B cell (primary cell): ENCODE measurements at regions not wholly inside any gene's neighbourhood (a gene's known extent, or its start where the extent isn't known, plus 50 kb on each side); places are given as distances from the start of the nearest gene placed in this dataset.

Experiments used
- ATAC-seq: fragments of 200-7000 bp; cut with Tn5 transposase; one replicate; pipeline ENCODE4 v1.10.0; 2021; ENCODE audit warnings: low read depth, mild to moderate bottlenecking, moderate number of reproducible peaks, moderate library complexity
- CTCF ChIA-PET: fragments of 350-600 bp; sonication (Branson Sonifier 250); formaldehyde crosslinking; loops from one replicate; lab custom pipeline; 2021; ENCODE audit warnings: antibody characterized with exemption, inconsistent platforms; lab: Charles Lee
- POLR2A ChIA-PET: fragments of 350-600 bp; sonication (Branson Sonifier 250); formaldehyde crosslinking; loops from one replicate; lab custom pipeline; 2021; ENCODE audit warnings: antibody characterized with exemption; lab: Charles Lee
- DNase-seq: peaks from one replicate; pipeline ENCODE4 v3.0.0; 2013
- H2AFZ ChIP-seq: 2 replicates; pipeline ENCODE4 v1.6.1; 2012; ENCODE audit warnings: mild to moderate bottlenecking, low read depth, low read length; ENCODE audit not compliant: insufficient read depth, poor library complexity, severe bottlenecking
- H3K27ac ChIP-seq, 2 donors: 1 replicate in 1 of 2; 2 replicates in 1 of 2; pipeline ENCODE4 v1.5.1; 2012 to 2013; ENCODE audit warnings: low read length in 2 of 2, mild to moderate bottlenecking in 2 of 2, moderate library complexity in 1 of 2
- H3K27me3 ChIP-seq, 4 experiments: fragments of 200-600 bp in 1 of 4; sonication (generic) in 1 of 4; replicated peaks in 1 of 4; 1 replicate in 2 of 4; 2 replicates in 2 of 4; pipeline versions ENCODE4 v1.6.1 to v1.7.0; 2013 to 2016; ENCODE audit warnings: low read length in 3 of 4, mild to moderate bottlenecking in 2 of 4, mixed read lengths in 1 of 4, moderate library complexity in 1 of 4; ENCODE audit not compliant: insufficient read depth in 4 of 4, control insufficient read depth in 3 of 4; ENCODE audit errors: control extremely low read depth in 1 of 4
- H3K36me3 ChIP-seq, 2 experiments: replicated peaks in 1 of 2; 1 replicate in 1 of 2; 2 replicates in 1 of 2; pipeline versions ENCODE4 v1.6.1 to v1.7.1; 2013; ENCODE audit warnings: low read length in 1 of 2; ENCODE audit not compliant: insufficient read depth in 2 of 2, control insufficient read depth in 1 of 2; ENCODE audit errors: control extremely low read depth in 1 of 2, extremely low read depth in 1 of 2
- H3K4me1 ChIP-seq, 2 donors: fragments of 200-600 bp in 1 of 2; sonication (generic) in 1 of 2; 1 replicate in 1 of 2; 2 replicates in 1 of 2; pipeline versions ENCODE4 v1.5.1 to v1.6.1; 2013 to 2017; ENCODE audit warnings: low read length in 2 of 2; ENCODE audit not compliant: control insufficient read depth in 2 of 2, insufficient read depth in 2 of 2
- H3K4me2 ChIP-seq: replicated peaks from 2 replicates; pipeline ENCODE3; 2012; ENCODE audit warnings: mild to moderate bottlenecking, low read depth, low read length; ENCODE audit not compliant: poor library complexity, severe bottlenecking
- H3K4me3 ChIP-seq, 5 experiments: fragments of 200-600 bp in 1 of 5; sonication (generic) in 1 of 5; 1 replicate in 3 of 5; 2 replicates in 2 of 5; pipeline versions ENCODE4 v1.5.1 to v1.7.0; 2011 to 2016; ENCODE audit warnings: low read length in 4 of 5, mild to moderate bottlenecking in 4 of 5, low read depth in 2 of 5, control low read depth in 1 of 5, moderate library complexity in 1 of 5; ENCODE audit not compliant: insufficient read depth in 1 of 5; ENCODE audit errors: control extremely low read depth in 1 of 5, extremely low read depth in 1 of 5
- H3K79me2 ChIP-seq: fragments of 200-600 bp; sonication (generic); one replicate; pipeline ENCODE4 v1.6.0; 2016; ENCODE audit warnings: low read length; ENCODE audit not compliant: control insufficient read depth, insufficient read depth
- H3K9ac ChIP-seq: fragments of 200-600 bp; sonication (generic); 2 replicates; pipeline ENCODE4 v1.6.1; 2017; ENCODE audit warnings: mild to moderate bottlenecking, low read length, moderate library complexity
- H3K9me3 ChIP-seq, 3 donors: one replicate each; pipeline versions ENCODE4 v1.6.1 to v1.7.1; 2013; ENCODE audit warnings: low read length in 2 of 3; ENCODE audit not compliant: control insufficient read depth in 2 of 3, insufficient read depth in 1 of 3; ENCODE audit errors: control extremely low read depth in 1 of 3
- H4K20me1 ChIP-seq: 2 replicates; pipeline ENCODE4 v1.6.0; 2012; ENCODE audit warnings: mild to moderate bottlenecking, low read length; ENCODE audit not compliant: insufficient read depth, control insufficient read depth, poor library complexity, severe bottlenecking
- H3K27ac Mint-ChIP-seq: one replicate; pipeline ENCODE4 v1.8.0; 2021; ENCODE audit warnings: mixed read lengths
- H3K27me3 Mint-ChIP-seq: one replicate; pipeline ENCODE4 v1.8.0; 2021; ENCODE audit warnings: mixed read lengths
- H3K4me1 Mint-ChIP-seq: one replicate; pipeline ENCODE4 v1.8.0; 2021; ENCODE audit warnings: mixed read lengths
- H3K4me3 Mint-ChIP-seq: one replicate; pipeline ENCODE4 v1.8.0; 2021; ENCODE audit warnings: mixed read lengths
- H3K9me3 Mint-ChIP-seq: one replicate; pipeline ENCODE4 v1.8.0; 2022; ENCODE audit warnings: mixed read lengths; ENCODE audit not compliant: insufficient read depth
- EZH2 ChIP-seq: IDR thresholded peaks from 2 replicates; pipeline ENCODE4 v1.6.1; 2012; ENCODE audit warnings: borderline replicate concordance, low read depth, mild to moderate bottlenecking, moderate library complexity, low read length; ENCODE audit not compliant: insufficient read depth, poor library complexity, severe bottlenecking
- WGBS: methylation state at CpG from one replicate; pipeline ENCODE4 v1.1.5; 2013; ENCODE audit warnings: missing lambda C conversion rate; ENCODE audit not compliant: insufficient coverage; 5-methylcytosine and 5-hydroxymethylcytosine counted together
- intact Hi-C: fragments of 100-400 bp; cut with micrococcal nuclease; formaldehyde crosslinking; loops from one replicate; pipeline ENCODE4 v1.10.0; 2022
- TF ChIP-seq, protein P1 (sequence below): fragments of 200-600 bp; IDR thresholded peaks from one replicate; pipeline ENCODE4 v1.8.0; 2022; ENCODE audit warnings: antibody characterized with exemption, mild to moderate bottlenecking

DNA sequence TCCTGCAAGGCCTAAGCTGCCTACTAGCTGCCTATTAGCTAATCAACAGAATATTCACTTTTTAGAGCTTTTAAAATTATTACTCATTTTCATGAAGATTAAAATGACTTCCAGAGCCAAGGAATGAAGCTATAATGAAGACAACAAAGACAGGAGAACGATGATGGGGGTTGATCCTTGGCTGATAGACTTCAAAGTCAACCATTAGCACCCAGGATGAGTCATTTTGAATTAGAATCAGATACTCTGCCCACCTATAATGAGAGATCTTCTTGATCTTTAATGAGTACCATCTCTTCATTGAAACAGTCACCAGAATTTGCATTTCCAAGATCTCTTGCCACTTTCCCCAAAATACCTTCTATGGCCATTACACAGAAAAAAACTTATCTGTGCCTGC, 56.7 kb upstream of the CDYL start:
- POLR2A ChIA-PET = no interaction called here
- H3K36me3 ChIP-seq = no peaks in the 10 kb centered on the region
- no peaks in the 10 kb centered on the region for H3K4me1 ChIP-seq
- no peak overlapping the region for H3K27ac ChIP-seq
- whole genome bisulfite sequencing = no CpG with 5 or more reads among the region's 1 CpG
- Mint-ChIP-seq H3K27ac (no peak overlapping the region), H3K4me1 (no peaks in the 10 kb centered on the region), H3K4me3 (no peak overlapping the region), H3K9me3 (no peaks in the 10 kb centered on the region), H3K27me3 (peaks cover 5% of the 10 kb centered on the region)
- no peaks in the 10 kb centered on the region for H4K20me1 ChIP-seq
- intact Hi-C loops = no loop called here
- H3K9me3 ChIP-seq = no peaks in the 10 kb centered on the region
- H2AFZ ChIP-seq = no peak overlapping the region
- peaks cover 0 to 6% (median 0%) of the 10 kb centered on the region in 4 experiments for H3K27me3 ChIP-seq
- no peak overlapping the region for H3K9ac ChIP-seq
- no peak overlapping the region for H3K4me3 ChIP-seq
- H3K79me2 ChIP-seq = no peaks in the 10 kb centered on the region
- no peak for DNase-seq
- no peak overlapping the region for H3K4me2 ChIP-seq
- no peak for TF ChIP-seq EZH2
- TF ChIP-seq, protein P1, sequence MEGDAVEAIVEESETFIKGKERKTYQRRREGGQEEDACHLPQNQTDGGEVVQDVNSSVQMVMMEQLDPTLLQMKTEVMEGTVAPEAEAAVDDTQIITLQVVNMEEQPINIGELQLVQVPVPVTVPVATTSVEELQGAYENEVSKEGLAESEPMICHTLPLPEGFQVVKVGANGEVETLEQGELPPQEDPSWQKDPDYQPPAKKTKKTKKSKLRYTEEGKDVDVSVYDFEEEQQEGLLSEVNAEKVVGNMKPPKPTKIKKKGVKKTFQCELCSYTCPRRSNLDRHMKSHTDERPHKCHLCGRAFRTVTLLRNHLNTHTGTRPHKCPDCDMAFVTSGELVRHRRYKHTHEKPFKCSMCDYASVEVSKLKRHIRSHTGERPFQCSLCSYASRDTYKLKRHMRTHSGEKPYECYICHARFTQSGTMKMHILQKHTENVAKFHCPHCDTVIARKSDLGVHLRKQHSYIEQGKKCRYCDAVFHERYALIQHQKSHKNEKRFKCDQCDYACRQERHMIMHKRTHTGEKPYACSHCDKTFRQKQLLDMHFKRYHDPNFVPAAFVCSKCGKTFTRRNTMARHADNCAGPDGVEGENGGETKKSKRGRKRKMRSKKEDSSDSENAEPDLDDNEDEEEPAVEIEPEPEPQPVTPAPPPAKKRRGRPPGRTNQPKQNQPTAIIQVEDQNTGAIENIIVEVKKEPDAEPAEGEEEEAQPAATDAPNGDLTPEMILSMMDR = no peak
- no peak for ATAC-seq
- CTCF ChIA-PET = no interaction called here

DNA sequence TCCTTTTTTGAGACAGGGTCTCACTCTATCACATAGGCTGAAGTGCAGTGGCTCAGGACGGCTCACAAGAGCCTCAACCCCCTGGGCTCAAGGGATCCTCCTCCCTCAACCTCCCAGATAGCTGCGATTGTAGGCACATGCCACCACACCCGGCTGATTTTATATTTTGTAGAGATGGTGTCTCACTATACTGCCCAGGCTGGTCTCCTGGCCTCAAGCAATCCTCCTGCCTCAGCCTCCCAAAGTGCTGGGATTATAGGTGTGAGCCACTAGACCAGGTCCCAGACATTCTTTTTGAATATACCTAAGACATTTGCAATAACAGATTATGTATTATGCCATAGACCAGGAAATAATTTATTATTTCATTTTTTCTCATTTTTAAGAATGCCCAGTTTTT, 58.3 kb upstream of the CDYL start:
- Histone ChIP-seq H2AFZ (no peak overlapping the region), H3K79me2 (no peaks in the 10 kb centered on the region), H3K27me3 (peaks cover 0 to 2% (median 0%) of the 10 kb centered on the region in 4 experiments), H3K9ac (no peak overlapping the region), H3K4me1 (no peaks in the 10 kb centered on the region), H3K4me2 (no peak overlapping the region), H3K4me3 (no peak overlapping the region), H4K20me1 (no peaks in the 10 kb centered on the region), H3K36me3 (no peaks in the 10 kb centered on the region), H3K9me3 (no peaks in the 10 kb centered on the region), H3K27ac (no peak overlapping the region)
- Mint-ChIP-seq H3K4me3 (no peak overlapping the region), H3K27ac (no peak overlapping the region), H3K4me1 (no peaks in the 10 kb centered on the region), H3K9me3 (no peaks in the 10 kb centered on the region), H3K27me3 (no peaks in the 10 kb centered on the region)
- intact Hi-C loops = no loop called here
- DNase-seq (no peak), ATAC-seq (no peak)
- ChIA-PET CTCF (no interaction called here), POLR2A (no interaction called here)
- no peak for TF ChIP-seq EZH2
- TF ChIP-seq, protein P1 = no peak
- no CpG with 5 or more reads among the region's 3 CpGs for WGBS
